Spleen (tissue), 11 donors: ENCODE measurements at regions not wholly inside any gene's neighbourhood (a gene's known extent, or its start where the extent isn't known, plus 50 kb on each side); places are given as distances from the start of the nearest gene placed in this dataset.

ENCODE experiments used
- DNase-seq: peaks from one replicate; pipeline ENCODE4 v3.0.0-alpha.2; 2020
- H3K27ac ChIP-seq, 8 donors: fragments of 200-600 bp; sonication (generic) in 7 of 8; 1 replicate in 4 of 8; 2 replicates in 4 of 8; pipeline versions ENCODE4 v1.5.0 to v1.8.0; 2016 to 2021; ENCODE audit warnings: inconsistent platforms in 4 of 8, mild to moderate bottlenecking in 4 of 8, moderate library complexity in 1 of 8
- H3K27me3 ChIP-seq, 7 donors: fragments of 200-600 bp; sonication (generic) in 6 of 7; replicated peaks in 1 of 7; 1 replicate in 4 of 7; 2 replicates in 3 of 7; pipeline versions ENCODE4 v1.5.0 to v1.8.0; 2016 to 2021; ENCODE audit warnings: inconsistent platforms in 3 of 7, mild to moderate bottlenecking in 1 of 7
- H3K36me3 ChIP-seq, 6 donors: fragments of 200-600 bp; sonication (generic) in 5 of 6; 1 replicate in 4 of 6; 2 replicates in 2 of 6; pipeline versions ENCODE4 v1.5.0 to v1.8.0; 2016 to 2021; ENCODE audit warnings: inconsistent platforms in 2 of 6
- H3K4me1 ChIP-seq, 6 donors: fragments of 200-600 bp; sonication (generic) in 5 of 6; 1 replicate in 3 of 6; 2 replicates in 3 of 6; pipeline versions ENCODE4 v1.5.0 to v1.8.0; 2016 to 2021; ENCODE audit warnings: inconsistent platforms in 3 of 6
- H3K4me3 ChIP-seq, 8 donors: fragments of 200-600 bp; sonication (generic) in 7 of 8; 1 replicate in 4 of 8; 2 replicates in 4 of 8; pipeline versions ENCODE4 v1.5.0 to v1.8.0; 2016 to 2021; ENCODE audit warnings: inconsistent platforms in 4 of 8, mild to moderate bottlenecking in 4 of 8, moderate library complexity in 2 of 8
- H3K9me3 ChIP-seq, 8 donors: fragments of 200-600 bp; sonication (generic) in 7 of 8; 1 replicate in 4 of 8; 2 replicates in 4 of 8; pipeline versions ENCODE4 v1.5.0 to v1.8.0; 2016 to 2021; ENCODE audit warnings: inconsistent platforms in 4 of 8
- POLR2A ChIP-seq, 3 donors: fragments of 450-650 bp; IDR thresholded peaks; one replicate each; pipeline ENCODE4 v1.5.1; 2017; ENCODE audit warnings: antibody characterized with exemption in 3 of 3, mild to moderate bottlenecking in 1 of 3
- POLR2AphosphoS5 ChIP-seq, 3 donors: sonication (generic); formaldehyde crosslinking; IDR thresholded peaks; one replicate each; pipeline ENCODE4 v1.5.1; 2017; ENCODE audit warnings: antibody characterized with exemption in 3 of 3
- WGBS, 5 donors: extraction: QIAGEN DNeasy Blood & Tissue Kit in 3 of 5; methylation state at CpG; one replicate each; pipeline versions ENCODE4 v1.1.5 to v1.1.7; 2013 to 2018; 5-methylcytosine and 5-hydroxymethylcytosine counted together
- intact Hi-C: fragments of 100-400 bp; cut with DNase I; formaldehyde crosslinking; loops from one replicate; pipeline ENCODE4 v1.15.0; 2023; ENCODE audit warnings: low total_unique reads
- TF ChIP-seq, protein P1 (sequence below), 11 experiments: fragments of 200-600 bp in 7 of 11; fragments of 450-650 bp in 4 of 11; sonication (generic) in 4 of 11; IDR thresholded peaks in 8 of 11; conservative IDR thresholded peaks in 3 of 11; 1 replicate in 7 of 11; 2 replicates in 4 of 11; pipeline versions ENCODE4 v1.4.0 to v1.8.0; 2016 to 2021; ENCODE audit warnings: antibody characterized with exemption in 11 of 11, inconsistent platforms in 4 of 11, mild to moderate bottlenecking in 1 of 11
- donor health status: healthy with polysubstance abuse.
- donor health status: DM: no; HTN: no; CAD: no; lungs with moderate emphysema.
- donor health status: DM: no; HTN: no; CAD: no.
- donor health status: Bipolar disorder and iron deficiency.
- donor health status: healthy.
- donor health status: DM: no; HTN: no; CAD: no.
- donor health status: DM: yes; HTN: yes; CAD: no.

DNA sequence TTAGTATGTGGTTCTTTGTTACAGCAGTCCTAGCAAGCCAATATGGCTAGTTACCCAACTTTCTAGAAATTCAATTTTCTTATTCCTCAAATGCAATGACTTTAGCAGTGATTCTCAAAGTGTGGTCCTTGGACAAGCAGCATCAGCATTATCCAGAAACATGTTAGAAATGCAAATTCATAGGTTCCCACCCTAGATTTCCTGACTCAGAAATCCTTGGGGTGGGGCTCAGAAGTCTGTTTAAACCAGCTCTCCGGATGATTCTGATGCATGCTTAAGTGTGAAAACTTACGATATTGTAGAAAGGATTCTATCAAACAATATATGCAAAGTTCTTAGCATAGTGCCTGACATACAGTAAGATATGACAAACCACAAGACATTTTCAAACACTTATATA, 757.1 kb downstream of the DHX35 start:
- Histone ChIP-seq H3K36me3 (no peaks in the 10 kb centered on the region), H3K4me3 (no peak overlapping the region), H3K9me3 (peaks cover 0 to 11% (median 0%) of the 10 kb centered on the region in 8 donors), H3K27me3 (no peaks in the 10 kb centered on the region), H3K27ac (no peak overlapping the region), H3K4me1 (no peaks in the 10 kb centered on the region)
- intact Hi-C loops = no loop called here
- 88 to 97% (median 92%) methylated on average over 2 of the region's 2 CpGs for WGBS, 5 donors
- TF ChIP-seq POLR2AphosphoS5 (IDR thresholded peaks at IDR 0.05) = no peak
- no peak for TF ChIP-seq POLR2A (IDR thresholded peaks at IDR 0.05)
- TF ChIP-seq, protein P1, sequence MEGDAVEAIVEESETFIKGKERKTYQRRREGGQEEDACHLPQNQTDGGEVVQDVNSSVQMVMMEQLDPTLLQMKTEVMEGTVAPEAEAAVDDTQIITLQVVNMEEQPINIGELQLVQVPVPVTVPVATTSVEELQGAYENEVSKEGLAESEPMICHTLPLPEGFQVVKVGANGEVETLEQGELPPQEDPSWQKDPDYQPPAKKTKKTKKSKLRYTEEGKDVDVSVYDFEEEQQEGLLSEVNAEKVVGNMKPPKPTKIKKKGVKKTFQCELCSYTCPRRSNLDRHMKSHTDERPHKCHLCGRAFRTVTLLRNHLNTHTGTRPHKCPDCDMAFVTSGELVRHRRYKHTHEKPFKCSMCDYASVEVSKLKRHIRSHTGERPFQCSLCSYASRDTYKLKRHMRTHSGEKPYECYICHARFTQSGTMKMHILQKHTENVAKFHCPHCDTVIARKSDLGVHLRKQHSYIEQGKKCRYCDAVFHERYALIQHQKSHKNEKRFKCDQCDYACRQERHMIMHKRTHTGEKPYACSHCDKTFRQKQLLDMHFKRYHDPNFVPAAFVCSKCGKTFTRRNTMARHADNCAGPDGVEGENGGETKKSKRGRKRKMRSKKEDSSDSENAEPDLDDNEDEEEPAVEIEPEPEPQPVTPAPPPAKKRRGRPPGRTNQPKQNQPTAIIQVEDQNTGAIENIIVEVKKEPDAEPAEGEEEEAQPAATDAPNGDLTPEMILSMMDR (IDR thresholded peaks at IDR 0.05 in 8 of 11, conservative IDR thresholded peaks at IDR 0.05 in 3 of 11) = no peak
- no peak for DNase-seq

DNA sequence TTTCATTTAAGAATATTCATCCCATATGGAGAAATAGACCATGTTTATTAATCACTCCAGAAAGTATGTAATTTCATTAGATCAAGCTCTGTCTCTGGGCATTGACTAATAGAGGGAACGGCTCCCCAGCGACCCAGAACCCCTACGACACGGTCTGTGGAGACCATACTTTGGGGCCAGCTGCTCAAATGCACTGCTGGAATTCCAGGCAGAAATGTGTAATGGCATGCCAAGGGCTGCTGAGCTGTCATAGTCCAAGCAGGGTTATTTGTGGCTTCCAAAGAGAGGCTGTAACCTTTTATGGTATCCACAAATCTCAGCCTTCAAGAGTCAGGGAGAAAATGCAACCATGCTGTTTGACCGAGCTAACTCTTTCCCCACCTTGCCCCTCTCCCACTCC, 755.8 kb downstream of the DHX35 start:
- Histone ChIP-seq H3K9me3 (peaks cover 0 to 4% (median 0%) of the 10 kb centered on the region in 8 donors), H3K27ac (no peak overlapping the region), H3K36me3 (no peaks in the 10 kb centered on the region), H3K4me1 (no peaks in the 10 kb centered on the region), H3K4me3 (no peak overlapping the region), H3K27me3 (no peaks in the 10 kb centered on the region)
- WGBS, 5 donors = 77 to 95% (median 86%) methylated on average over 5 of the region's 5 CpGs
- TF ChIP-seq POLR2A (IDR thresholded peaks at IDR 0.05) (no peak), POLR2AphosphoS5 (IDR thresholded peaks at IDR 0.05) (no peak)
- TF ChIP-seq, protein P1 (IDR thresholded peaks at IDR 0.05 in 8 of 11, conservative IDR thresholded peaks at IDR 0.05 in 3 of 11) = no peak
- intact Hi-C loops = no loop called here
- no peak for DNase-seq

DNA sequence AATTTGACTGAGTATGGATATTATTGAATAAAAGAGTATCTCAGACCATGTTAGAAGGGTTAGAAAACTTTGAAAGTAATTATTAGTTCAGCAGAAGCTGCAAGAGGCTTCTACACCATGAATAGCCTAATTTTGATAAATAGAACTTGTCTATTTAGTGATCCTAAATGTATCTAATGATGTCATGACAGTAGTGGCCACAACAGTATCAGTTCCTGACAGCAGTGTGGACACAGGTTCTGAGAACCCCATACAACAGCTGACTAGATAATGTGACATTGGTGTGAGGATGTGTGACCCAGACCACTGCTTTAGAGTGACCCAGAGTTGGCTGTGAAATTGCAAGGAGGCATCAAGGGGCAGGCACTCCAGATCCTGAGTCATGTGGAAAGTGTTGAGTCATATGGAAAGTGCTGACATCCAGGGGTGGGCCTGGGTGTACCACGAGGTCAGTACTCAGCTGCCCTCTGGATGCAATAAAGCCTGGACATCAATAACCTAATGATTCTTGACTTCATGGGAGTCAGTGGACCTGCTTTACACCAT, 754.7 kb downstream of the DHX35 start:
- TF ChIP-seq, protein P1 (IDR thresholded peaks at IDR 0.05 in 8 of 11, conservative IDR thresholded peaks at IDR 0.05 in 3 of 11) = no peak
- no peak for TF ChIP-seq POLR2A (IDR thresholded peaks at IDR 0.05)
- TF ChIP-seq POLR2AphosphoS5 (IDR thresholded peaks at IDR 0.05) = no peak
- Histone ChIP-seq H3K27ac (no peak overlapping the region), H3K36me3 (no peaks in the 10 kb centered on the region), H3K27me3 (no peaks in the 10 kb centered on the region), H3K4me3 (no peak overlapping the region), H3K9me3 (peaks cover 0 to 4% (median 0%) of the 10 kb centered on the region in 8 donors), H3K4me1 (no peaks in the 10 kb centered on the region)
- no peak for DNase-seq
- 48 to 73% (median 65%) methylated on average over 1 of the region's 1 CpG for WGBS, 5 donors
- intact Hi-C loops = no loop called here

DNA sequence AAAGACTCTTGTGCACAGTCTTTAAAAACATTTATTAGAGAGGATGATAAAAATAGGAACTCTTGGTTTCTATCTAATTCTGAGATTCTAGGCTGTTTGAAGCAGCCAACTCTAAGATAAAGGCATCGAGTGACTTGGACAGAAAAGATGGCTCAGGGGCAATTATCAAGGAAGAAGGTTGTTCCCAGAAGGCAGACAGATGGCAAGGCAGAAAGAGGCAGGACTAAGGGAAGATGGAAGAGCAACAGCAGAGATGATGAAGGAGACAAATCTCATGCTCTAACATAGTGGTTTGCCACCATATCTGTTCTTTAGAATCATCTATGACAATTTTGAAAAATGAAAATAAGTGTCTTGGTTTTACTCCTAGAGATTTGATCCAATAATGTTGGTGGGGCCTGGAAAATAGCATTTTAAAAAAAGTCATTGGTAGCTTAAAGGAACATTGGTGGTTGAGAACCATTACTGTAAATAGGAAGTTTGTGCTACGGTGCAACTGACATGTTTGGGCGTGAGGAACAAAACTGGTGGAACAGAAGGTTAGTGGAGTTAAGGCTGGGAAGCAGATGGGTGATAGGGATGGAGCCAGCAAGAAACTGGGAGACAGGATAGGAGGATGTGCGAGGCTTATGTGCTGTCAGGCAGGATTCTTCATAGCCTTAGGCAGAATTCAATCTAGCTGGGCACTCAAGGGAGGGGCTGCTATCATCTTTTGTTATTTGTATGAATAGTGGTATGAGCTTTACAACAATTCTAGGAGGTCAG, 751.1 kb downstream of the DHX35 start:
- H3K27ac ChIP-seq = no peak overlapping the region
- intact Hi-C loops = no loop called here
- WGBS, 5 donors = 78 to 90% (median 86%) methylated on average over 4 of the region's 4 CpGs
- DNase-seq = no peak
- no peaks in the 10 kb centered on the region for H3K36me3 ChIP-seq
- H3K27me3 ChIP-seq = no peaks in the 10 kb centered on the region
- no peak overlapping the region for H3K4me3 ChIP-seq
- no peaks in the 10 kb centered on the region for H3K4me1 ChIP-seq
- peaks cover 0 to 1% (median 0%) of the 10 kb centered on the region in 8 donors for H3K9me3 ChIP-seq
- TF ChIP-seq POLR2AphosphoS5 (IDR thresholded peaks at IDR 0.05) (no peak), POLR2A (IDR thresholded peaks at IDR 0.05) (no peak)
- TF ChIP-seq, protein P1 (IDR thresholded peaks at IDR 0.05 in 8 of 11, conservative IDR thresholded peaks at IDR 0.05 in 3 of 11) = no peak
